Duodenal mucosa (tissue), 2 donors: ENCODE measurements at regions not wholly inside any gene's neighbourhood (a gene's known extent, or its start where the extent isn't known, plus 50 kb on each side); places are given as distances from the start of the nearest gene placed in this dataset.

Experiments
- H3K27ac ChIP-seq: one replicate; pipeline ENCODE4 v1.7.0; 2013; ENCODE audit warnings: low read depth, low read length
- H3K27me3 ChIP-seq, 2 donors: one replicate each; pipeline ENCODE4 v1.7.0; 2013; ENCODE audit warnings: low read length in 2 of 2, control low read depth in 1 of 2; ENCODE audit not compliant: insufficient read depth in 2 of 2, control insufficient read depth in 1 of 2
- H3K36me3 ChIP-seq, 2 donors: one replicate each; pipeline ENCODE4 v1.7.0; 2013; ENCODE audit warnings: low read length in 2 of 2, control low read depth in 1 of 2; ENCODE audit not compliant: insufficient read depth in 2 of 2, control insufficient read depth in 1 of 2
- H3K4me1 ChIP-seq, 2 donors: one replicate each; pipeline ENCODE4 v1.7.0; 2013; ENCODE audit warnings: low read length in 2 of 2, control low read depth in 1 of 2; ENCODE audit not compliant: insufficient read depth in 2 of 2, control insufficient read depth in 1 of 2
- H3K4me3 ChIP-seq, 2 donors: one replicate each; pipeline ENCODE4 v1.7.0; 2013; ENCODE audit warnings: low read length in 2 of 2, low read depth in 1 of 2
- H3K9ac ChIP-seq, 2 donors: one replicate each; pipeline ENCODE4 v1.7.0; 2013; ENCODE audit warnings: low read length in 2 of 2, low read depth in 1 of 2
- H3K9me3 ChIP-seq, 2 donors: one replicate each; pipeline ENCODE4 v1.7.0; 2013; ENCODE audit warnings: low read length in 2 of 2, control low read depth in 1 of 2; ENCODE audit not compliant: control insufficient read depth in 1 of 2

DNA sequence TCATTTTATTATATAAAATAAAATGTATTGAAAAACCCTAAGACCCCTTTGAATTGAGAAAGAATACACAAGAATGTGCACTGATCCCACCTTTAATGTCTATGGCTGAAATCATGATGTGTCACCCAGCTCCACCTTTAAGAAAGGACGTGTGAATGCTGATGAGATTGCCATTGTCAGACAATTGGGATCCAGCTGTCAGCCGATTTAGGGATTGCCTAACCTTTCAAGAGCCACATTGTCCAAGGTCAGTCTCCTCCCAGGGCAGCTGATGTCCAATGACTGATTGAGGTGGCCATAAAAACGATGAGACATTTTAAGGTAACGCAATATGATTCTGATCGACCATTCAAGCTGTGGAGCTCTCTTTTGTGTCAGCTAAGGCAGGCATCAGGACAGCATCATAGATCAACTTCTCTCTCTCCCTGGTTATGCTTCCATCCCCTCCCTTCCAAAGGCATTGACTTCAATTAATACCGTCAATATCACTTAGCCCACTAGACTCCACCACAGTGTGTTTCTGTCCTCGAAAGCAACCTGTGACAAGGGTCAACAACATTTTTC lies 1676.4 kb downstream of the PCDH7 start:
- Histone ChIP-seq H3K4me1 (no peaks in the 10 kb centered on the region), H3K9ac (no peak overlapping the region), H3K36me3 (no peaks in the 10 kb centered on the region), H3K27ac (no peak overlapping the region), H3K4me3 (no peak overlapping the region), H3K9me3 (peaks cover 0 to 2% of the 10 kb centered on the region in 2 donors), H3K27me3 (no peaks in the 10 kb centered on the region)

DNA sequence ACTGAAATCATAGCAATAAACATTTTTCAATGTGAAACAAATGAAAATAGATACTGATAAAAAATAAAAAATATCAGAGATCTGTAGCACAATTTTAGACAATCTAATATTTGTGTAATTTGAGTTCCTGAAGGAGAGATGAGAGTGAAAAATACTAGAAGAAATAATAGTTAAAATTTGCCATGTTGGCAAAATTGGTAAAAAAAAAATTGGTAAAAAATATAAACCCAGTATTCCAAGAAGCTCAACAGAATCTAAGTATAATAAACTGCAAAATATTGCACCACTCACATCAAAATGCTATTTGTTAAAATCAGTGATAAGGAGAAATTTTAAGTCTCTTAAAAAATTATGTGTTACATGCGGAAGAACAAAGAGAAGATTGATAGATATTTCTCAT lies 1680.7 kb downstream of the PCDH7 start:
- Histone ChIP-seq H3K27ac (no peak overlapping the region), H3K4me3 (no peak overlapping the region), H3K36me3 (no peaks in the 10 kb centered on the region), H3K4me1 (no peaks in the 10 kb centered on the region), H3K9me3 (peaks cover 0 to 2% of the 10 kb centered on the region in 2 donors), H3K27me3 (no peaks in the 10 kb centered on the region), H3K9ac (no peak overlapping the region)

DNA sequence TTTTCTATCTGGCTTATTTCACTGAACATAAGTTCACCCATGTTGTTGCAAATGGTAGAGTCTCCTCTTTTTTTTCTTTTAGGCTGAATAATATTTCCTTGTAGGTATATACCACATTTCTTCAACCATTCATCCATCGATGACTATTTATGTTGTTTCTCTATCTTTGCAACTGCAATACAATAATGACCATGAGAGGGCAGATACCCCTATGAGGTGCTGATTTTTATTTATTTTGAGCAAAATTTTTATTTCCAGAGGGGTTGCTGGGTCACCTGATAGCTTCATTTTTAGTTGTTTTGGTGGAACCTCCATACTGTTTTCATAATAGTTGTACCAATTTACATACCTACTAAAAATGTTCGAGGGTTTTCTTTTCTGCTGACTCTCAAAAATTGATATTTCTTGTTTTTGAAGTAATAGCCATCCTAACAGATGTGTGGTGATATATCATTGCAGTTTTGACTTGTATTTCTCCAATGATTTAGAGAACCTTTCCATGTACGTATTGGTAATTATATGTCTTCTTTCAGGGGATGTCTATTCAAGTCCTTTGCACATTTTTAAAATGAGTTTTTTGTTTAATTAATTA lies 1697.0 kb downstream of the PCDH7 start:
- Histone ChIP-seq H3K9ac (no peak overlapping the region), H3K36me3 (no peaks in the 10 kb centered on the region), H3K27ac (no peak overlapping the region), H3K4me1 (no peaks in the 10 kb centered on the region), H3K9me3 (peaks cover 0 to 2% of the 10 kb centered on the region in 2 donors), H3K27me3 (no peaks in the 10 kb centered on the region), H3K4me3 (no peak overlapping the region)

DNA sequence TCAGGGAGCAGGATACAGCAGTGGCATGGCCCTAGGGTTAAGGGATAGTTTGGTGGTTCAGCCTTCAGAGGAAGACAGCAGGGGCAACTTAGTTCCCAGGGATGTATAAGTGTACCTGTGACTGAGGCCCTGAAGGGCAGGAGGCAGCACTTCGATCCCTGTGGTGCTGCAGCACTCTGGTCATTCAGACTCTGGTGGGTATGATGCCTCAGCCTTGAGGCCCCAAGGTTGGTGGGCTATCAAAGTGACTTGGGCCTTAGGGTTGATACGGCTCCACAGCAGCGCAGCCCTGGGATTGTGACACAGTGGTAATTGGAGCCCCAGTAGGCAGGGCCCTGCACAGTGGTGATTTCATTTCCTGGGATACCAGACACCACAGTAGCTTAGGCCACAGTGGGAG lies 1703.1 kb downstream of the PCDH7 start:
- Histone ChIP-seq H3K27me3 (no peaks in the 10 kb centered on the region), H3K27ac (no peak overlapping the region), H3K36me3 (no peaks in the 10 kb centered on the region), H3K9ac (no peak overlapping the region), H3K4me1 (no peaks in the 10 kb centered on the region), H3K4me3 (no peak overlapping the region), H3K9me3 (peaks cover 17 to 19% of the 10 kb centered on the region in 2 donors)

DNA sequence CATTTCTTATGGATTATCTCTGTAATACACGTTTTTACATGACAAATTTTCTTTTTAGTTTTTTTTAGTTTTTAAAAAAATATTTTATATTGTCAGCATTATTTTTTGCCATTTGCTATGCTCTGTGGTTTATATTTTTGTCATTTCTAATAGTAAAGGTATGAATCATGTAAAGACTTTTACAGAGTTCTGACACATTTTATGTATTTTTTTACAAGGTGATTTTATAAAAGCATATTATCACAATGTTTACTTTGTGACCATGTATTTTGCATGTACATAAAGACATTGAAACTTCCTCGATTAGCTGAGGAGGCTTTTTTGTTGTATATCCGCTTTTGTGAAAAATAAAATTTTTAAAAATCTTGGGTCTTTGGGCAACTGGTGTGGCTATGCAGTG lies 1705.1 kb downstream of the PCDH7 start:
- Histone ChIP-seq H3K36me3 (no peaks in the 10 kb centered on the region), H3K4me3 (no peak overlapping the region), H3K9ac (no peak overlapping the region), H3K4me1 (no peaks in the 10 kb centered on the region), H3K9me3 (peaks cover 15 to 19% of the 10 kb centered on the region in 2 donors), H3K27me3 (no peaks in the 10 kb centered on the region), H3K27ac (no peak overlapping the region)

DNA sequence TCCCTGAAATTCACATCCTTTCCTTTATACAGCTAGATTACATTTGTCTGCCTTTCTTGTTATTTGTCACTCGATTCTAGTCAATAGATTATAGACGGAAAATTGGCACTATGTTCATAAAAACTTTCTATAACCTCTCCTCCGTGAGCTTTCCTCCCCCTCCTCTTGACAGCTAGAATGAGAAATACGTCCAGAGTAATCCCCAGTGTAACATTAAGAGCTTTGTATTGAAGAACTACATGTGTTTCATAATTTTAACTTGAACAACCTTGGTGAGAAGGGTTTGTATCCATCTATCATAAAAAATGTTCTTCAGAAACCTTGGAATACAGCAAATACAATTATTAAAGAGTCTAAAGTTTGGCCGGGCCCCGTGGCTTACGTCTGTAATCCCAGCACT lies 1707.4 kb downstream of the PCDH7 start:
- H3K27ac ChIP-seq, result no peak overlapping the region
- no peak overlapping the region for H3K9ac ChIP-seq
- H3K9me3 ChIP-seq, result peaks cover 17 to 23% of the 10 kb centered on the region in 2 donors
- H3K36me3 ChIP-seq, result no peaks in the 10 kb centered on the region
- H3K27me3 ChIP-seq, result no peaks in the 10 kb centered on the region
- H3K4me3 ChIP-seq, result no peak overlapping the region
- H3K4me1 ChIP-seq, result no peaks in the 10 kb centered on the region

DNA sequence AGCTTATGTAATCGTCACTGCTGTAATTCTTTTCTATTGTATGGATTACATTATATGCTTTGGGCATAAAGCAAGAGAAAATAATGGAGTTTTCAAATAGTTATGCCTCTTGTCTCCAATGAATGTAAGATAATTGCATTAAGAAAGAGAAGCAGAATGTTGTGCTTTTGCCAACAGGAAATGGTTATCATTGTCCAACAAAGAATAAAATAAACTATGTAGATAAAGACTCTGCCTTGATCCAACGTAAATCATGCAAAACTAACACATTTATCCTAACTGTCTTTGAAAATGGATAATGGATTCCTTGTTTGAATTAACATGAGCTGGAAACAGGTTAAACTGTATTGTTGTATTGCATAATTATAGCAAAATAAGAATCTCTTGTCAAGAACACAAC lies 1709.0 kb downstream of the PCDH7 start:
- Histone ChIP-seq H3K27me3 (no peaks in the 10 kb centered on the region), H3K27ac (no peak overlapping the region), H3K9me3 (peaks cover 2 to 8% of the 10 kb centered on the region in 2 donors), H3K36me3 (no peaks in the 10 kb centered on the region), H3K4me1 (no peaks in the 10 kb centered on the region), H3K9ac (no peak overlapping the region), H3K4me3 (no peak overlapping the region)

DNA sequence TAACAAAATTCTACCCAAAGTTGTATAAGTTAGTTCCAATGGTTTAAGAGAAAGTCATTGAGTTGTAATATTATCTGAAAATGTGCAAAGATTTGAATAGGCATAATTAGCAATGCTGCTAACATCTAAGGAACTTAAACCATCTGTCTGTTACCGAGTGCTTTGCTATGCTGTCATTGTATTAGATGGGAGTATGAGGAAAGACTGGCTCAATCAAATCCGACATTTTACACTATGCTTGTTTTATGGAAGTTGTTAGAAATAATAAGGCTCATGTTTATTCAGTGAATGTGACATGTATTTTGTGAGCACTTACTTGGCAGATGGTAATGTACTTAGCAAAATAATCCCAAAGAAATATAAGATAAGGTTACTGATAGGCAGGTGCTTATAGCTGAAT lies 1715.1 kb downstream of the PCDH7 start:
- Histone ChIP-seq H3K9ac (no peak overlapping the region), H3K9me3 (peaks cover 3 to 14% of the 10 kb centered on the region in 2 donors)

DNA sequence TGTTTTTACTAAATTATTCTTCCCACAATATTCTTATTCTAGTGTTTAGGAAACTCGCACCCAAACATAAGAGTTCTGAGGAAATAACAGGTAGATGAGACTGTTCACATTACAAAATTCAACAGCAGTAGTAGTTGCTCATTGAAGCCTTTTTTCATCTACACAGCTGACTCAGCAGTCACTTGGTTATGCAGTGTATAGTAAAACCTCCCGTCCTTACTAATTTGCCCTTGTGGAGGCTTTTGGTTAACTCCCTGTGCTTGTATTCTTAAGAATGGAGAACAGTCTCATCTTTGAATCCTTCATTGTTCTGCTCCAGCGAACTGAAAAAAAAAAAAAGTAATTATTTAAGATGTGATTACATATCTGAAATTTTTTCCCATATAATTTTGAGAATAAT lies 1716.6 kb downstream of the PCDH7 start:
- no peak overlapping the region for H3K27ac ChIP-seq
- H3K9me3 ChIP-seq, result peaks cover 3 to 9% of the 10 kb centered on the region in 2 donors
- no peaks in the 10 kb centered on the region for H3K27me3 ChIP-seq
- H3K36me3 ChIP-seq, result no peaks in the 10 kb centered on the region
- H3K4me1 ChIP-seq, result no peaks in the 10 kb centered on the region
- H3K9ac ChIP-seq, result no peak overlapping the region
- no peak overlapping the region for H3K4me3 ChIP-seq

More for the DNA sequence above, 1715.1 kb downstream of the PCDH7 start:
- Histone ChIP-seq H3K36me3 (no peaks in the 10 kb centered on the region), H3K27ac (no peak overlapping the region), H3K4me1 (no peaks in the 10 kb centered on the region), H3K27me3 (no peaks in the 10 kb centered on the region), H3K4me3 (no peak overlapping the region)

DNA sequence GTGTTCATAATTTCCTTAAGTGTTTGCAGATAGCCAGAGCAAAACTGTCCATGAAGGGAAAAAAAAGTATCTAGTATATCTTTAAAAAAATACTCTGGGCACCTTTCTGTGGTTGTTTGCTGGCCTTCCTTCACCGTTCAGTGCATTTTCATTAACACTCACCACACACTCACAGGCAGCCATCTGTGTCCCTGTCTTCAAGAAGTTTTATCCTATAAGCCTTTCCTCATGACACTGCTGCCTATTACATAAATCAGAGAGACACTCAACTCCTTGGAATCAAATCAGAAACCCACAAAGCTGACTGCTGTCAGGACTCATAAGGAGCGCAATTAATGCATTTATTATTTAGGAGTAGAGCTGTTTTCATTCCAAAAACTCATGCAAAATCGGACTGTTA lies 1720.2 kb downstream of the PCDH7 start:
- H3K36me3 ChIP-seq, result no peaks in the 10 kb centered on the region
- H3K27me3 ChIP-seq, result no peaks in the 10 kb centered on the region
- H3K4me3 ChIP-seq, result no peak overlapping the region
- H3K9me3 ChIP-seq, result peaks cover 0 to 9% of the 10 kb centered on the region in 2 donors
- no peaks in the 10 kb centered on the region for H3K4me1 ChIP-seq
- H3K27ac ChIP-seq, result no peak overlapping the region
- H3K9ac ChIP-seq, result no peak overlapping the region
